K562 (cell line): ENCODE measurements at regions not wholly inside any gene's neighbourhood (a gene's known extent, or its start where the extent isn't known, plus 50 kb on each side); places are given as distances from the start of the nearest gene placed in this dataset.
A peak's percentile ranks its signal among the peaks of the same experiment; 100 is the strongest.

ENCODE experiments used
- CTCF ChIP-seq, 3 experiments: IDR thresholded peaks in 2 of 3; conservative IDR thresholded peaks in 1 of 3; 2 replicates each; pipeline ENCODE4 v1.5.1; 2011 to 2012; ENCODE audit warnings: low read length in 3 of 3, mild to moderate bottlenecking in 3 of 3, control low read depth in 2 of 3, improper control_type of control experiment in 1 of 3, inconsistent platforms in 1 of 3, low read depth in 1 of 3, mixed read lengths in 1 of 3, moderate library complexity in 1 of 3; ENCODE audit not compliant: insufficient read depth in 2 of 3
- E4F1 ChIP-seq: fragments of 250-450 bp; sonication (Bioruptor Pico); IDR thresholded peaks from 2 replicates; pipeline ENCODE4 v1.5.0; 2021; ENCODE audit warnings: mild to moderate bottlenecking, borderline replicate concordance
- EHMT2 ChIP-seq: fragments of 450-650 bp; IDR thresholded peaks from 2 replicates; pipeline ENCODE4 v1.6.1; 2018; ENCODE audit warnings: antibody characterized with exemption
- FIP1L1 ChIP-seq: fragments of 200-400 bp; formaldehyde crosslinking; IDR thresholded peaks from 2 replicates; pipeline ENCODE4 v1.6.1; 2018; ENCODE audit warnings: mild to moderate bottlenecking, low read depth, low read length; ENCODE audit not compliant: poor library complexity, severe bottlenecking
- GATAD2B ChIP-seq: fragments of 450-650 bp; IDR thresholded peaks from 2 replicates; pipeline ENCODE4 v1.6.1; 2017; ENCODE audit warnings: mild to moderate bottlenecking, borderline replicate concordance
- HOMEZ ChIP-seq: fragments of 250-450 bp; sonication (Bioruptor Pico); IDR thresholded peaks from 2 replicates; pipeline ENCODE4 v1.4.0; 2020; ENCODE audit warnings: mild to moderate bottlenecking, moderate library complexity
- IFI16 ChIP-seq: fragments of 250-450 bp; sonication (Bioruptor Pico); IDR thresholded peaks from 2 replicates; pipeline ENCODE4 v2.1.2; 2022; ENCODE audit warnings: mild to moderate bottlenecking, inconsistent platforms
- MCM3 ChIP-seq: fragments of 450-650 bp; IDR thresholded peaks from 2 replicates; pipeline ENCODE4 v1.6.1; 2016
- NFYB ChIP-seq: IDR thresholded peaks from 2 replicates; pipeline ENCODE4 v1.6.1; 2011; ENCODE audit warnings: mild to moderate bottlenecking, moderate library complexity; ENCODE audit not compliant: insufficient read length; ENCODE audit errors: extremely low read depth
- NUFIP1 ChIP-seq: fragments of 450-650 bp; IDR thresholded peaks from 2 replicates; pipeline ENCODE4 v1.6.1; 2018; ENCODE audit not compliant: partially characterized antibody
- SIN3B ChIP-seq: fragments of 450-650 bp; IDR thresholded peaks from 2 replicates; pipeline ENCODE4 v1.6.1; 2017; ENCODE audit warnings: low read depth, mild to moderate bottlenecking, moderate library complexity
- SMARCA5 ChIP-seq: fragments of 450-650 bp; IDR thresholded peaks from 2 replicates; pipeline ENCODE4 v1.6.1; 2016
- TFAP4 ChIP-seq: sonication (generic); formaldehyde crosslinking; IDR thresholded peaks from 2 replicates; pipeline ENCODE4 v1.8.0; 2022; ENCODE audit warnings: missing genetic modification reagents, mild to moderate bottlenecking, moderate library complexity, borderline replicate concordance
- USF2 ChIP-seq: sonication (generic); formaldehyde crosslinking; IDR thresholded peaks from 2 replicates; pipeline ENCODE4 v1.5.0; 2020; ENCODE audit warnings: missing genetic modification reagents
- XRCC5 ChIP-seq: fragments of 200-400 bp; formaldehyde crosslinking; IDR thresholded peaks from 2 replicates; pipeline ENCODE4 v1.6.1; 2017; ENCODE audit warnings: low read depth, mild to moderate bottlenecking, low read length
- ZNF23 ChIP-seq: fragments of 250-450 bp; sonication (Bioruptor Pico); IDR thresholded peaks from 2 replicates; pipeline ENCODE4 v1.4.0; 2020; ENCODE audit warnings: mild to moderate bottlenecking
- ZNF280A ChIP-seq: fragments of 450-650 bp; IDR thresholded peaks from 2 replicates; pipeline ENCODE4 v1.6.1; 2018; ENCODE audit warnings: mild to moderate bottlenecking, low read depth; ENCODE audit not compliant: partially characterized antibody
- ZNF445 ChIP-seq: fragments of 250-450 bp; sonication (Bioruptor Pico); IDR thresholded peaks from 2 replicates; pipeline ENCODE4 v1.4.0; 2020; ENCODE audit warnings: low read depth, mild to moderate bottlenecking, moderate library complexity

- TF ChIP-seq E4F1 (CRISPR knock-in tag): no peak
- TF ChIP-seq FIP1L1: no peak
- no peak for TF ChIP-seq EHMT2
- TF ChIP-seq ZNF23 (CRISPR knock-in tag): no peak
- TF ChIP-seq CTCF (IDR thresholded peaks at IDR 0.05 in 2 of 3, conservative IDR thresholded peaks at IDR 0.05 in 1 of 3; ENCODE audit: insufficient read depth in 2 of 3, low read depth in 1 of 3, low read length in 3 of 3): no peak
- no peak for TF ChIP-seq MCM3
- TF ChIP-seq SIN3B: no peak
- no peak for TF ChIP-seq NUFIP1
- TF ChIP-seq NFYB: no peak
- TF ChIP-seq ZNF445 (CRISPR knock-in tag): 0 out of 2 replicates have a peak, but pooled peaks have one; percentile 9
- TF ChIP-seq TFAP4: no peak
- TF ChIP-seq XRCC5: no peak
- no peak for TF ChIP-seq IFI16 (CRISPR knock-in tag)
- no peak for TF ChIP-seq ZNF280A
- no peak for TF ChIP-seq GATAD2B
- TF ChIP-seq SMARCA5: no peak
- no peak for TF ChIP-seq USF2 (CRISPR knock-in tag)
- TF ChIP-seq HOMEZ (CRISPR knock-in tag): no peak
These were observed 73.4 kb upstream of the NAMPT start (continued) for GRCh38 chr7:106358103-106358663.
